Peyer's patch (tissue), 4 donors: ENCODE measurements at regions not wholly inside any gene's neighbourhood (a gene's known extent, or its start where the extent isn't known, plus 50 kb on each side); places are given as distances from the start of the nearest gene placed in this dataset.
"Not testable (repeated sequence)": the region's sequence is repeated elsewhere in the genome, so short reads cannot be mapped to it uniquely, and the experiment has no call there.

ENCODE experiments used
- POLR2A ChIP-seq, 2 donors: fragments of 450-650 bp; IDR thresholded peaks; one replicate each; pipeline ENCODE4 v1.5.1; 2017; ENCODE audit warnings: antibody characterized with exemption in 2 of 2, mild to moderate bottlenecking in 2 of 2, moderate library complexity in 2 of 2
- TF ChIP-seq, protein P1 (sequence below), 6 experiments: fragments of 450-650 bp in 4 of 6; fragments of 200-600 bp in 2 of 6; sonication (generic) in 1 of 6; IDR thresholded peaks; one replicate each; pipeline ENCODE4 v1.5.1; 2017 to 2019; ENCODE audit warnings: antibody characterized with exemption in 6 of 6, mild to moderate bottlenecking in 3 of 6, moderate library complexity in 1 of 6

DNA sequence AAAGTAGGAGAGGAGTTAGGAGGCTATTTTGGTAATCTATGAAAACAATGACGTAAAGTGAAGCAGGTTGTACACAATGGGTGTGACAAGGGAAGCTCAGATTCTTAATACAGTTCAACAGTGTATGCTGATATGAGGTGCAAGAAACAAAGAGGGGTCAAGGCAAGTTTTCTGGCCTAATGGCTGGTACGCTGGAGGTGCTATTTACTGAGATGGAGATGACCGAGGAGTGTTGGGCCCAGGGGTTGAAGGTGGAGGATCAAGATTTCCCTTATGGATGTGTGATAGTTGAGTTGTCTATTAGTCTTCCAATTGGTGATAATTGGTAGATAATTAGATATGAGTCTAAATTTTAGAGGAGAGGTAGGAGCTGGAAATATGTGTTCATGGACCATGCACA, 194.0 kb downstream of the FOXD4L6 start:
- TF ChIP-seq, protein P1, sequence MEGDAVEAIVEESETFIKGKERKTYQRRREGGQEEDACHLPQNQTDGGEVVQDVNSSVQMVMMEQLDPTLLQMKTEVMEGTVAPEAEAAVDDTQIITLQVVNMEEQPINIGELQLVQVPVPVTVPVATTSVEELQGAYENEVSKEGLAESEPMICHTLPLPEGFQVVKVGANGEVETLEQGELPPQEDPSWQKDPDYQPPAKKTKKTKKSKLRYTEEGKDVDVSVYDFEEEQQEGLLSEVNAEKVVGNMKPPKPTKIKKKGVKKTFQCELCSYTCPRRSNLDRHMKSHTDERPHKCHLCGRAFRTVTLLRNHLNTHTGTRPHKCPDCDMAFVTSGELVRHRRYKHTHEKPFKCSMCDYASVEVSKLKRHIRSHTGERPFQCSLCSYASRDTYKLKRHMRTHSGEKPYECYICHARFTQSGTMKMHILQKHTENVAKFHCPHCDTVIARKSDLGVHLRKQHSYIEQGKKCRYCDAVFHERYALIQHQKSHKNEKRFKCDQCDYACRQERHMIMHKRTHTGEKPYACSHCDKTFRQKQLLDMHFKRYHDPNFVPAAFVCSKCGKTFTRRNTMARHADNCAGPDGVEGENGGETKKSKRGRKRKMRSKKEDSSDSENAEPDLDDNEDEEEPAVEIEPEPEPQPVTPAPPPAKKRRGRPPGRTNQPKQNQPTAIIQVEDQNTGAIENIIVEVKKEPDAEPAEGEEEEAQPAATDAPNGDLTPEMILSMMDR (IDR thresholded peaks at IDR 0.05), result not testable (repeated sequence)
- not testable (repeated sequence) for TF ChIP-seq POLR2A (IDR thresholded peaks at IDR 0.05)
